Tibial artery (tissue), 4 donors: ENCODE measurements at regions not wholly inside any gene's neighbourhood (a gene's known extent, or its start where the extent isn't known, plus 50 kb on each side); places are given as distances from the start of the nearest gene placed in this dataset.

ENCODE experiments used
- DNase-seq, 2 donors: peaks; one replicate each; pipeline ENCODE4 v3.0.0-alpha.2; 2019
- H3K27ac ChIP-seq, 2 donors: fragments of 200-600 bp; sonication (generic) in 1 of 2; 1 replicate in 1 of 2; 2 replicates in 1 of 2; pipeline ENCODE4 v1.5.1; 2018 to 2019; ENCODE audit warnings: mild to moderate bottlenecking in 1 of 2
- H3K27me3 ChIP-seq, 2 donors: fragments of 200-600 bp; sonication (generic) in 1 of 2; one replicate each; pipeline versions ENCODE4 v1.5.1 to v1.6.0; 2016 to 2019
- H3K36me3 ChIP-seq, 3 donors: fragments of 200-600 bp; sonication (generic) in 2 of 3; one replicate each; pipeline ENCODE4 v1.5.1; 2016 to 2019; ENCODE audit warnings: mild to moderate bottlenecking in 2 of 3
- H3K4me1 ChIP-seq, 4 donors: fragments of 200-600 bp; sonication (generic) in 2 of 4; 1 replicate in 3 of 4; 2 replicates in 1 of 4; pipeline ENCODE4 v1.5.1; 2016 to 2019
- H3K4me3 ChIP-seq, 2 donors: fragments of 200-600 bp; sonication (generic) in 1 of 2; 1 replicate in 1 of 2; 2 replicates in 1 of 2; pipeline ENCODE4 v1.5.1; 2018 to 2019; ENCODE audit warnings: mild to moderate bottlenecking in 2 of 2
- H3K9me3 ChIP-seq, 3 donors: fragments of 200-600 bp; sonication (generic) in 1 of 3; one replicate each; pipeline ENCODE4 v1.5.1; 2016 to 2019
- intact Hi-C: fragments of 100-400 bp; cut with DNase I; formaldehyde crosslinking; loops from one replicate; pipeline ENCODE4 v1.15.0; 2023; ENCODE audit warnings: low total_unique reads
- TF ChIP-seq, protein P1 (sequence below), 2 experiments: fragments of 200-600 bp in 1 of 2; fragments of 450-650 bp in 1 of 2; IDR thresholded peaks; one replicate each; pipeline ENCODE4 v1.5.1; 2017 to 2019; ENCODE audit warnings: antibody characterized with exemption in 2 of 2, mild to moderate bottlenecking in 1 of 2, moderate library complexity in 1 of 2

- intact Hi-C loops: no loop called here
- H3K27me3 ChIP-seq: no peaks in the 10 kb centered on the region
- no peaks in the 10 kb centered on the region for H3K36me3 ChIP-seq
- TF ChIP-seq, protein P1, sequence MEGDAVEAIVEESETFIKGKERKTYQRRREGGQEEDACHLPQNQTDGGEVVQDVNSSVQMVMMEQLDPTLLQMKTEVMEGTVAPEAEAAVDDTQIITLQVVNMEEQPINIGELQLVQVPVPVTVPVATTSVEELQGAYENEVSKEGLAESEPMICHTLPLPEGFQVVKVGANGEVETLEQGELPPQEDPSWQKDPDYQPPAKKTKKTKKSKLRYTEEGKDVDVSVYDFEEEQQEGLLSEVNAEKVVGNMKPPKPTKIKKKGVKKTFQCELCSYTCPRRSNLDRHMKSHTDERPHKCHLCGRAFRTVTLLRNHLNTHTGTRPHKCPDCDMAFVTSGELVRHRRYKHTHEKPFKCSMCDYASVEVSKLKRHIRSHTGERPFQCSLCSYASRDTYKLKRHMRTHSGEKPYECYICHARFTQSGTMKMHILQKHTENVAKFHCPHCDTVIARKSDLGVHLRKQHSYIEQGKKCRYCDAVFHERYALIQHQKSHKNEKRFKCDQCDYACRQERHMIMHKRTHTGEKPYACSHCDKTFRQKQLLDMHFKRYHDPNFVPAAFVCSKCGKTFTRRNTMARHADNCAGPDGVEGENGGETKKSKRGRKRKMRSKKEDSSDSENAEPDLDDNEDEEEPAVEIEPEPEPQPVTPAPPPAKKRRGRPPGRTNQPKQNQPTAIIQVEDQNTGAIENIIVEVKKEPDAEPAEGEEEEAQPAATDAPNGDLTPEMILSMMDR (IDR thresholded peaks at IDR 0.05): no peak
- no peak overlapping the region for H3K4me3 ChIP-seq
- no peak for DNase-seq
- H3K9me3 ChIP-seq: no peaks in the 10 kb centered on the region
- H3K27ac ChIP-seq: no peak overlapping the region
- H3K4me1 ChIP-seq: no peaks in the 10 kb centered on the region
These were observed 213.6 kb downstream of the CPE start for GRCh38 chr4:165592386-165592785.

DNA sequence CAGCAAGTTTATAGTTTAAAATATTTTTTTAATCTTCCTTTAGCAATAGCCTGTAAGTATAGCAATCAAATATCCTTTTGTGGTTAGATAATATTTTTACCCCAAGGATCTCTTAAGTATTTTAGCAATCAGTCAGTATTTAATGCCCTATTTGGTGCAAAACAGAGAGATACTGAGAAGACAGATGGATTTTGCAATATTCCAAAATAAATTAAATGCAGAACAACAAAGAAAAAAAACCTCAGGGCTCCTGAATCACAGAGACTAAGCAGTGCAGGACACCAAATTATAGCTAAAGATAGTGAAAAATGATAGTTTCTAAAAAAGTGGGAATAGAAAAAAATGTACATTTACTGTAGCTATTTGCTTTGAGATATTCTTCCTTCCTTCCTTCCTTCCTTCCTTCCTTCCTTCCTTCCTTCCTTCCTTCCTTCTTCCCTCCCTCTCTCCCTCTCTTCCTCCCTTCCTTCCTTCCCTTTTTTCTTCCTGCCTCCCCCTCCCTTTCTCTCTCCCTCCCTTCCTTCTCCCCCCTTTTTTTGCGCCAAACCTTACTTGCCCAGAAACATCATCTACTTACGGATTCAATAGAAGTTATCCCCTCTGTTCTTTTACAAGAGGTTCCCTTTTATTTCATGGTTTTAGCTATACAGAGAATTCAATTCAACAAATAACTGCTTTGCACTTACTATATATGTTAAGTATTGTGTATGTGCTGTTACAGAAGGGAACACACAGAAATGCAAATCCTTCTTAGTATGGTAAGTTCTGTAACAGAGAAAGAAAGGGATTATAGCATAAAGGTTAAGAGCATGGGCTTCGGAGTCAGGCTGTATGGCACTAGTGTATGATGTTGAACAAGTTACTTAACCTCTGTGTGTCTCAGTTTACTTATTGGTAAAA lies 219.0 kb downstream of the CPE start:
- Histone ChIP-seq H3K4me1 (no peaks in the 10 kb centered on the region), H3K9me3 (no peaks in the 10 kb centered on the region), H3K4me3 (no peak overlapping the region), H3K36me3 (no peaks in the 10 kb centered on the region), H3K27me3 (no peaks in the 10 kb centered on the region), H3K27ac (no peak overlapping the region)
- TF ChIP-seq, protein P1 (IDR thresholded peaks at IDR 0.05): no peak
- intact Hi-C loops: no loop called here
- no peak for DNase-seq

GRCh38 chr4:165600959-165601683 lies 222.3 kb downstream of the CPE start:
- TF ChIP-seq, protein P1 (IDR thresholded peaks at IDR 0.05): no peak
- Histone ChIP-seq H3K36me3 (no peaks in the 10 kb centered on the region), H3K4me3 (no peak overlapping the region), H3K4me1 (no peaks in the 10 kb centered on the region), H3K27me3 (no peaks in the 10 kb centered on the region), H3K9me3 (no peaks in the 10 kb centered on the region), H3K27ac (no peak overlapping the region)
- intact Hi-C loops: no loop called here
- DNase-seq: no peak

- TF ChIP-seq, protein P1 (IDR thresholded peaks at IDR 0.05): no peak
- no peaks in the 10 kb centered on the region for H3K9me3 ChIP-seq
- intact Hi-C loops: no loop called here
These were observed 223.8 kb downstream of the CPE start for GRCh38 chr4:165602621-165603020.

GRCh38 chr4:165604181-165604580 lies 225.4 kb downstream of the CPE start:
- no peak for DNase-seq
- Histone ChIP-seq H3K36me3 (no peaks in the 10 kb centered on the region), H3K9me3 (no peaks in the 10 kb centered on the region), H3K27ac (no peak overlapping the region), H3K27me3 (no peaks in the 10 kb centered on the region), H3K4me3 (no peak overlapping the region), H3K4me1 (no peaks in the 10 kb centered on the region)
- intact Hi-C loops: no loop called here
- TF ChIP-seq, protein P1 (IDR thresholded peaks at IDR 0.05): no peak

More at GRCh38 chr4:165602621-165603020, 223.8 kb downstream of the CPE start:
- no peak overlapping the region for H3K4me3 ChIP-seq
- no peaks in the 10 kb centered on the region for H3K27me3 ChIP-seq
- H3K36me3 ChIP-seq: no peaks in the 10 kb centered on the region
- H3K4me1 ChIP-seq: no peaks in the 10 kb centered on the region
- DNase-seq: no peak
- H3K27ac ChIP-seq: no peak overlapping the region
